ENCODE measurements at regions not wholly inside any gene's neighbourhood (a gene's known extent, or its start where the extent isn't known, plus 50 kb on each side); places are given as distances from the start of the nearest gene placed in this dataset.

DNA sequence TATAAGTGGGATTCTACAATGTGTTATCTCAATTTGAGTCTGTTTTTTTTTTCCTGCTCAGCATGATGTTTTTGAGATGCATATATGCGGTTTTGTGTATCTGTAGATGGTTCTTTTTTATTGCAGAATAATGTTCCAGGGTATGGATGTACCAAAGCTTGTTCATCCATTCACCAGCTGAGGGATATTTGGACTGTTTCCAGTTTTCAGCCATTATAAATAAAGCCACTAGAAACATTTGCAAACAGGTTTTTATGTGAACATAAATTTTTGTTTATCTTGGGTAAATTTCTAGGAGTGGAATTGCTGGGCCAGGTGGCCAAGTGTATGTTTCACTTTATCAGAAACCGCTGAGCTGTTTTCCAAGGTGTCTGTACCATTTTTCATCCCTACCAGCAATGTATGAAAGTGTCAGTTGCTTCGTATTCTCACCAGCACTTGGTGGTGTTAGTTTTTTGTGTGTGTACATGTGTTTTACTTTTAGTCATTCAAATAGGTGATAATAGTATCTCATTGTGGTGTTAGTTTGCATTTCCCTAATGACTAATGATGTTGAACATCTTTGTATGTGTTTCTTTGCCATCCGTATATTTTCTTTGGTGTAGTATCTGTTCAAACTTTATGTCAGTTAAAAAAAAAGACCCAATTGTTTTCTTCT, 124.2 kb downstream of the CEBPB start:
- TF ChIP-seq, protein P1, sequence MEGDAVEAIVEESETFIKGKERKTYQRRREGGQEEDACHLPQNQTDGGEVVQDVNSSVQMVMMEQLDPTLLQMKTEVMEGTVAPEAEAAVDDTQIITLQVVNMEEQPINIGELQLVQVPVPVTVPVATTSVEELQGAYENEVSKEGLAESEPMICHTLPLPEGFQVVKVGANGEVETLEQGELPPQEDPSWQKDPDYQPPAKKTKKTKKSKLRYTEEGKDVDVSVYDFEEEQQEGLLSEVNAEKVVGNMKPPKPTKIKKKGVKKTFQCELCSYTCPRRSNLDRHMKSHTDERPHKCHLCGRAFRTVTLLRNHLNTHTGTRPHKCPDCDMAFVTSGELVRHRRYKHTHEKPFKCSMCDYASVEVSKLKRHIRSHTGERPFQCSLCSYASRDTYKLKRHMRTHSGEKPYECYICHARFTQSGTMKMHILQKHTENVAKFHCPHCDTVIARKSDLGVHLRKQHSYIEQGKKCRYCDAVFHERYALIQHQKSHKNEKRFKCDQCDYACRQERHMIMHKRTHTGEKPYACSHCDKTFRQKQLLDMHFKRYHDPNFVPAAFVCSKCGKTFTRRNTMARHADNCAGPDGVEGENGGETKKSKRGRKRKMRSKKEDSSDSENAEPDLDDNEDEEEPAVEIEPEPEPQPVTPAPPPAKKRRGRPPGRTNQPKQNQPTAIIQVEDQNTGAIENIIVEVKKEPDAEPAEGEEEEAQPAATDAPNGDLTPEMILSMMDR (conservative IDR thresholded peaks at IDR 0.05) = no peak
- no peak for TF ChIP-seq EZH2 (IDR thresholded peaks at IDR 0.05; ENCODE audit: low read depth)
- ChIA-PET CTCF (no interaction called here), POLR2A (ENCODE audit: unreplicated experiment) (interaction anchor here (0.6 kb wide), 2 partner anchors 66 to 155 kb away, joined by 3 to 8 read pairs; no protein-coding TSS in a partner anchor)
- intact Hi-C loops (cut with micrococcal nuclease; ENCODE audit: unreplicated experiment) = loop anchor here (5.0 kb wide), 1 partner anchor 467 kb away; no protein-coding TSS in a partner anchor
- Histone ChIP-seq H3K4me3 (no peak overlapping the region), H2AFZ (no peak overlapping the region), H3K79me2 (ENCODE audit: low read depth) (peaks cover 52% of the 10 kb centered on the region), H4K20me1 (ENCODE audit: insufficient read depth) (no peaks in the 10 kb centered on the region), H3K27me3 (ENCODE audit: insufficient read depth, low read depth) (no peaks in the 10 kb centered on the region), H3K9me3 (ENCODE audit: insufficient read depth, low read depth) (no peaks in the 10 kb centered on the region), H3K9me2 (ENCODE audit: insufficient read depth) (no peaks in the 10 kb centered on the region), H3K4me2 (peak overlapping the region; percentile 5; the same call in 1 of the 2 replicates), H3F3A (ENCODE audit: insufficient read depth, low read depth) (peaks cover 57% of the 10 kb centered on the region), H3K27ac (peak overlapping the region; percentile 94; the same call in 1 of the 2 replicates), H3K4me1 (replicated peaks; ENCODE audit: insufficient read depth) (peaks cover 79% of the 10 kb centered on the region), H3K36me3 (ENCODE audit: low read depth) (peaks cover 24% of the 10 kb centered on the region)
- BruUV-seq (replicated peaks) = no TSS peak
- no peak for DNase-seq

DNA sequence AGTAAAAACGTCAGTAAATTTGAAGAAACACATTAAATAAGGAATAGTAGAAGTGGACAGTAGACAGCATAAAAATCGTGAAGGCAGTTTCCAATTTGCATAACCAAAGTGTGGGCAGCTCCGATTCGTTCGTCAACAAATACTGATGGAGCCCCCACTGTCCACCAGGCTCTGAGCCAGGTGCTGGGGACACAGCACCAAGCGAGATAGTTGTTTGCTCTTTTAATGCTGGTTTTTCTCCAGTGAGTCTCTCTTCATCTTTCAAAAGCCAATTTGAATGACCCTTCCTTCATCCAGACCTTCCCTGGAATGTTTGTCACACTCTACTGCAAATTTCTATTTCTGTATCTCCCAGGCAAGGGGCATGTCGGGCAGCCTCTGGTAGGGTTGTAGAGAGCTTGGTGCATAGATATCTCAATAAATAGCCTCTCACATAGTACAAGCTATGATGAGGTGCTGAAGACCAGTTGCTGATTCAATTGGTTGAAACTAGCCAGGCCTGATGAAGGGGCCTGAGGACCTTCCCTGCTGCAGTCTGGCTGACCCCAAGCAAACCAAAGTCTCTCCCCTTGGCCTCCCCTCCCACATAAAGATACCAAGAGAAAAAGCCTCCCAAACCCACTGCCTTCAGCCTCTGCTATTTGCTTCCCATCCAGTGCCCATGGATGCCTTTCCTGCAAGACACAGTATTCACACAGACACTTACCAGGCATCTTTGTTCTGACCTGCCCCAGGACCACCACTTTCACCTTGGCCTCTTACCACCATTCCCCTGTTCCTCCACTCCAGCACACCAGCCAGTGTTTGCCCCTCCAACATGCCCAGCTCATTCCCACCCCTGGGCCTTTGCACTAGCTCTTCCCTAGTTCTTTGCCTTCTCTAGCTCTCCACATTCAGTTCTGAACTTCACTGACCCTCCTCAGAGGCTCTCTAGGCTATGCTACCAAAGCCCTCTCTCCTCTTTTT, 125.2 kb downstream of the CEBPB start:
- peaks cover 24% of the 10 kb centered on the region for H3K36me3 ChIP-seq (ENCODE audit: low read depth)
- H3K27me3 ChIP-seq (ENCODE audit: insufficient read depth, low read depth) = no peaks in the 10 kb centered on the region
- no peak overlapping the region for H3K4me2 ChIP-seq
- ChIA-PET CTCF (no interaction called here), POLR2A (ENCODE audit: unreplicated experiment) (interaction anchor here (0.6 kb wide), 1 partner anchor 67 kb away, joined by 3 read pairs; no protein-coding TSS in a partner anchor)
- H3K9me2 ChIP-seq (ENCODE audit: insufficient read depth) = no peaks in the 10 kb centered on the region
- H3K9me3 ChIP-seq (ENCODE audit: insufficient read depth, low read depth) = no peaks in the 10 kb centered on the region
- no peak overlapping the region for H2AFZ ChIP-seq
- peaks cover 54% of the 10 kb centered on the region for H3K79me2 ChIP-seq (ENCODE audit: low read depth)
- no peak for DNase-seq
- H3K4me3 ChIP-seq = no peak overlapping the region
- intact Hi-C loops (cut with micrococcal nuclease; ENCODE audit: unreplicated experiment) = loop anchor here (5.0 kb wide), 1 partner anchor 466 kb away; no protein-coding TSS in a partner anchor
- H3K4me1 ChIP-seq (replicated peaks; ENCODE audit: insufficient read depth) = peaks cover 76% of the 10 kb centered on the region
- no TSS peak for BruUV-seq (replicated peaks)
- H3F3A ChIP-seq (ENCODE audit: insufficient read depth, low read depth) = peaks cover 61% of the 10 kb centered on the region
- no peaks in the 10 kb centered on the region for H4K20me1 ChIP-seq (ENCODE audit: insufficient read depth)
- 0 out of 2 replicates have a peak overlapping the region, but pooled peaks have one; percentile 94 for H3K27ac ChIP-seq
- TF ChIP-seq EZH2 (IDR thresholded peaks at IDR 0.05; ENCODE audit: low read depth) = no peak
- TF ChIP-seq, protein P1 (conservative IDR thresholded peaks at IDR 0.05) = no peak

DNA sequence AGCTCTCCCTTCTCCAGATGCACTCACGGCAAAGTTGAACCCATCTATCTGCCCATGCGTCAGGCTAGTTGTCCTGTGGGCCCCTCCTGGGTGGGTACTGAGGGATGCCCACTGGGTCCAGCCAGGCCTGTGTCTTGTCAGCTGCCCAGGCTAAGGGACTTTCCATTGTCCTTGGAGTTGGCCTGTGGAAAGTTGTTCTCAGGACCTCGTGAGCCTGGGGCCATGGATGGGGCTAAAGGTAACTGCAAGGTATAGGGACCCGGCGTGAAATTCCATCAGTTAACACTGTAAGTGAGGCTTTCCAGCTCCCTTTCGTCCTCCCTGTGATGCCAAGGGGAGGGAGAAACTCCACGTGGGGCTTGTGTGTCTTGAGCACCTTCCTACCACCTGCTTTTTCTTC, 126.5 kb downstream of the CEBPB start:
- intact Hi-C loops (cut with micrococcal nuclease; ENCODE audit: unreplicated experiment) = loop anchor here (5.0 kb wide), 1 partner anchor 465 kb away; no protein-coding TSS in a partner anchor
- Histone ChIP-seq H3K9me2 (ENCODE audit: insufficient read depth) (no peaks in the 10 kb centered on the region), H3K9me3 (ENCODE audit: insufficient read depth, low read depth) (no peaks in the 10 kb centered on the region), H3K27ac (no peak overlapping the region), H3F3A (ENCODE audit: insufficient read depth, low read depth) (peaks cover 58% of the 10 kb centered on the region), H3K4me2 (no peak overlapping the region), H3K79me2 (ENCODE audit: low read depth) (peaks cover 45% of the 10 kb centered on the region), H2AFZ (no peak overlapping the region), H4K20me1 (ENCODE audit: insufficient read depth) (no peaks in the 10 kb centered on the region), H3K27me3 (ENCODE audit: insufficient read depth, low read depth) (no peaks in the 10 kb centered on the region), H3K4me3 (no peak overlapping the region), H3K4me1 (replicated peaks; ENCODE audit: insufficient read depth) (peaks cover 71% of the 10 kb centered on the region), H3K36me3 (ENCODE audit: low read depth) (peaks cover 24% of the 10 kb centered on the region)
- BruUV-seq (replicated peaks) = no TSS peak
- ChIA-PET POLR2A (ENCODE audit: unreplicated experiment) (no interaction called here), CTCF (no interaction called here)
- no peak for DNase-seq
- TF ChIP-seq EZH2 (IDR thresholded peaks at IDR 0.05; ENCODE audit: low read depth) = no peak
- TF ChIP-seq, protein P1 (conservative IDR thresholded peaks at IDR 0.05) = no peak

Measured in PC-9 (cell line).